ENCODE measurements at regions not wholly inside any gene's neighbourhood (a gene's known extent, or its start where the extent isn't known, plus 50 kb on each side); places are given as distances from the start of the nearest gene placed in this dataset.
"Not testable (repeated sequence)": the region's sequence is repeated elsewhere in the genome, so short reads cannot be mapped to it uniquely, and the experiment has no call there.

- H2BK120ac ChIP-seq (ENCODE audit: low read depth, low read length); POLR2A ChIA-PET (ENCODE audit: unreplicated experiment); H3K27me3 ChIP-seq (ENCODE audit: control insufficient read depth, insufficient read depth, low read length); H2BK5ac ChIP-seq (ENCODE audit: low read depth, low read length, poor library complexity, severe bottlenecking); H3K23ac ChIP-seq (ENCODE audit: low read depth, low read length); H3K9me1 ChIP-seq (ENCODE audit: insufficient read depth, low read length); H2AK9ac ChIP-seq (replicated peaks; ENCODE audit: low read depth, low read length, poor library complexity); H3K79me1 ChIP-seq (ENCODE audit: low read depth in 1 of 2, low read length in 2 of 2); H2AFZ ChIP-seq (replicated peaks; ENCODE audit: low read length, poor library complexity); H2AK5ac ChIP-seq (ENCODE audit: low read depth, low read length); H2BK15ac ChIP-seq (ENCODE audit: low read depth, low read length); H3K9me3 ChIP-seq (ENCODE audit: control insufficient read depth, insufficient read depth, low read length); H4K91ac ChIP-seq (ENCODE audit: insufficient read depth, low read depth, low read length); H3K14ac ChIP-seq (replicated peaks; ENCODE audit: low read depth, low read length); BruUV-seq (replicated peaks); dilution Hi-C loops (cut with HindIII; ENCODE audit: low sequenced_read_pairs, unreplicated experiment); H2BK20ac ChIP-seq (ENCODE audit: low read depth, low read length); H3K4me1 ChIP-seq (ENCODE audit: control insufficient read depth, insufficient read depth, low read length); H3K4ac ChIP-seq (ENCODE audit: low read depth, low read length); H4K20me1 ChIP-seq (ENCODE audit: insufficient read depth, low read length); H4K8ac ChIP-seq (ENCODE audit: low read depth in 2 of 2, low read length in 2 of 2); H3K36me3 ChIP-seq (ENCODE audit: control insufficient read depth, insufficient read depth, low read length); H3K56ac ChIP-seq (ENCODE audit: extremely low read depth, insufficient read depth, low read length); H3K18ac ChIP-seq (ENCODE audit: low read depth, low read length); H3K4me3 ChIP-seq (ENCODE audit: insufficient read depth, low read depth, low read length); in situ Hi-C loops (cut with MboI; ENCODE audit: low sequenced_read_pairs); H3K9ac ChIP-seq (ENCODE audit: low read depth, low read length); H4K5ac ChIP-seq (ENCODE audit: low read depth, low read length); H3K4me2 ChIP-seq (ENCODE audit: low read depth, low read length); H3K27ac ChIP-seq (ENCODE audit: insufficient read depth, low read length): not testable (repeated sequence)
- CTCF ChIA-PET, result interaction anchor here (1.2 kb wide), 1 partner anchor 13 kb away, joined by 3 read pairs; no protein-coding TSS in a partner anchor
- ATAC-seq (ENCODE audit: low read depth), result peak; percentile 68
- WGBS, 2 experiments (ENCODE audit: extremely low coverage in 2 of 2, insufficient read length in 1 of 2), result no CpG with 5 or more reads among the region's 5 CpGs
- DNase-seq, result peak; percentile 17
- intact Hi-C loops (cut with micrococcal nuclease), result loop anchor here (2.0 kb wide), 3 partner anchors 162 to 322 kb away; no protein-coding TSS in a partner anchor
- TF ChIP-seq CTCF (conservative IDR thresholded peaks at IDR 0.05; ENCODE audit: low read depth, low read length) (peak; percentile 48), SMC3 (IDR thresholded peaks at IDR 0.05; ENCODE audit: low read depth, low read length) (peak; percentile 47; the same call in 1 of the 2 replicates), RAD21 (IDR thresholded peaks at IDR 0.05; ENCODE audit: low read length) (peak; percentile 55)
Observed at GRCh38 chr3:75258825-75259683, 405.1 kb upstream of the FRG2C start.

Measured in IMR-90 (cell line).